T-helper 2 cell (primary cell): ENCODE measurements at regions not wholly inside any gene's neighbourhood (a gene's known extent, or its start where the extent isn't known, plus 50 kb on each side); places are given as distances from the start of the nearest gene placed in this dataset.
"Not testable (repeated sequence)": the region's sequence is repeated elsewhere in the genome, so short reads cannot be mapped to it uniquely, and the experiment has no call there.

Experiments used
- DNase-seq, 5 experiments: peaks; one replicate each; pipeline versions ENCODE4 v3.0.0 to v3.0.0-alpha.2; 2012 to 2022

- not testable (repeated sequence) for DNase-seq
Observed at GRCh38 chr16:72453856-72454255, 281.9 kb upstream of the PMFBP1 start.

- DNase-seq: no peak
Observed at GRCh38 chr16:72444696-72445095, 272.7 kb upstream of the PMFBP1 start.

GRCh38 chr16:72443809-72444208 lies 271.9 kb upstream of the PMFBP1 start:
- no peak for DNase-seq

- no peak for DNase-seq
Observed at GRCh38 chr16:72442385-72443158, 270.6 kb upstream of the PMFBP1 start.

- DNase-seq: no peak
Observed at GRCh38 chr16:72437891-72438290, 265.9 kb upstream of the PMFBP1 start.

GRCh38 chr16:72434159-72434558 lies 262.2 kb upstream of the PMFBP1 start:
- peak in 1 of 5 experiments; percentile 12 for DNase-seq

GRCh38 chr16:72430121-72430520 lies 258.2 kb upstream of the PMFBP1 start:
- no peak for DNase-seq

- DNase-seq: no peak
Observed at GRCh38 chr16:72429671-72430081, 257.7 kb upstream of the PMFBP1 start.

- no peak for DNase-seq
Observed at GRCh38 chr16:72428681-72429376, 256.9 kb upstream of the PMFBP1 start.

GRCh38 chr16:72427783-72428331 lies 255.9 kb upstream of the PMFBP1 start:
- no peak for DNase-seq

GRCh38 chr16:72427051-72427782 lies 255.3 kb upstream of the PMFBP1 start:
- no peak for DNase-seq

GRCh38 chr16:72426386-72426785 lies 254.4 kb upstream of the PMFBP1 start:
- no peak for DNase-seq

- no peak for DNase-seq
Observed at GRCh38 chr16:72425571-72426341, 253.8 kb upstream of the PMFBP1 start.

- DNase-seq: no peak
Observed at GRCh38 chr16:72424757-72425156, 252.8 kb upstream of the PMFBP1 start.

- no peak for DNase-seq
Observed at GRCh38 chr16:72422308-72422897, 250.4 kb upstream of the PMFBP1 start.

- DNase-seq: no peak
Observed at GRCh38 chr16:72419638-72420037, 247.7 kb upstream of the PMFBP1 start.

GRCh38 chr16:72415379-72415778 lies 243.4 kb upstream of the PMFBP1 start:
- DNase-seq: no peak

- no peak for DNase-seq
Observed at GRCh38 chr16:72410492-72410891, 238.5 kb upstream of the PMFBP1 start.

- no peak for DNase-seq
Observed at GRCh38 chr16:72409423-72409822, 237.5 kb upstream of the PMFBP1 start.

GRCh38 chr16:72406390-72406789 lies 234.4 kb upstream of the PMFBP1 start:
- no peak for DNase-seq

- no peak for DNase-seq
Observed at GRCh38 chr16:72404299-72404698, 232.3 kb upstream of the PMFBP1 start.

- no peak for DNase-seq
Observed at GRCh38 chr16:72401084-72401361, 229.1 kb upstream of the PMFBP1 start.
